Ishikawa (cell line): ENCODE measurements at regions not wholly inside any gene's neighbourhood (a gene's known extent, or its start where the extent isn't known, plus 50 kb on each side); places are given as distances from the start of the nearest gene placed in this dataset.

Experiments
- CEBPB ChIP-seq: IDR thresholded peaks from 2 replicates; pipeline ENCODE4 v1.6.1; 2012
- FOXM1 ChIP-seq: IDR thresholded peaks from 2 replicates; pipeline ENCODE4 v1.6.1; 2012; ENCODE audit warnings: low read depth, borderline replicate concordance
- MAX ChIP-seq: IDR thresholded peaks from 2 replicates; pipeline ENCODE4 v1.6.1; 2012
- RAD21 ChIP-seq: IDR thresholded peaks from 2 replicates; pipeline ENCODE4 v1.6.1; 2012; ENCODE audit warnings: low read depth
- TAF1 ChIP-seq: IDR thresholded peaks from 2 replicates; pipeline ENCODE4 v1.6.1; 2012; ENCODE audit warnings: low read depth, mild to moderate bottlenecking
- TCF12 ChIP-seq: IDR thresholded peaks from 2 replicates; pipeline ENCODE4 v1.6.1; 2012; ENCODE audit warnings: low read depth
- YY1 ChIP-seq: IDR thresholded peaks from 2 replicates; pipeline ENCODE4 v1.6.1; 2012; ENCODE audit warnings: low read depth
- ZBTB7A ChIP-seq: IDR thresholded peaks from 2 replicates; pipeline ENCODE4 v1.6.1; 2012; ENCODE audit warnings: low read depth
- TF ChIP-seq, protein P1 (sequence below): IDR thresholded peaks from 2 replicates; pipeline ENCODE4 v1.6.1; 2012; ENCODE audit warnings: low read depth, mild to moderate bottlenecking

DNA sequence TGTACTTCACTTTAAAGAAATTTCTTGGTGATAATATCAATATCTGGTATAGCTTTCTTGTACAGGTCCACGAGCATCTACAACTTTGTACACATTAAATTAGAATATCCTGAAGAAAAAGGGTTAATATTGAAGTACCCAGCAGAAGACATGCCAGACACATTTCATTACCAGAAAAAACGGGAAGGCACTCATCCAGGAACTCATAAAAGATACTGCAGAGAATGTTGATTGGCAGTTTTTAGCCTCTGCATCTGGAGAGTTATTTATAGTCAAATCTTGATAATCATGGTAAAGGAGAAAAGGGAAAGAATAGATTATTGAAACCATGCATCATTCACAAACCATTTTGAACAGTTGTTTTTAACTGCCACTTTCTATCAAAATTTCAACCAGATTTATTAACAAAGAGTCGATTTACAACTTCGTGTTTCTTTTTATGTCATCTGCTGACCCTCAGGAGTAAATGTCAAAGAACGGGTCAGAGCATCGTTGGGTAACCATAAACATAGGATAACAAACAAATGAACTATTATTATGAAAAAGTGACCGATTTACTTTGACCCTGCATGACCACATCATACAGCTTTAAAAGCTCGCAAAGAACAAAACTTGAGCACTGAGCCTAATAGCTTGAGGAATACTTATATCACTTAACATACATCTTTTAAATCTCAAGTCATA is 229.2 kb upstream of the SGK1 start:
- TF ChIP-seq RAD21 = no peak
- no peak for TF ChIP-seq TAF1
- TF ChIP-seq, protein P1, sequence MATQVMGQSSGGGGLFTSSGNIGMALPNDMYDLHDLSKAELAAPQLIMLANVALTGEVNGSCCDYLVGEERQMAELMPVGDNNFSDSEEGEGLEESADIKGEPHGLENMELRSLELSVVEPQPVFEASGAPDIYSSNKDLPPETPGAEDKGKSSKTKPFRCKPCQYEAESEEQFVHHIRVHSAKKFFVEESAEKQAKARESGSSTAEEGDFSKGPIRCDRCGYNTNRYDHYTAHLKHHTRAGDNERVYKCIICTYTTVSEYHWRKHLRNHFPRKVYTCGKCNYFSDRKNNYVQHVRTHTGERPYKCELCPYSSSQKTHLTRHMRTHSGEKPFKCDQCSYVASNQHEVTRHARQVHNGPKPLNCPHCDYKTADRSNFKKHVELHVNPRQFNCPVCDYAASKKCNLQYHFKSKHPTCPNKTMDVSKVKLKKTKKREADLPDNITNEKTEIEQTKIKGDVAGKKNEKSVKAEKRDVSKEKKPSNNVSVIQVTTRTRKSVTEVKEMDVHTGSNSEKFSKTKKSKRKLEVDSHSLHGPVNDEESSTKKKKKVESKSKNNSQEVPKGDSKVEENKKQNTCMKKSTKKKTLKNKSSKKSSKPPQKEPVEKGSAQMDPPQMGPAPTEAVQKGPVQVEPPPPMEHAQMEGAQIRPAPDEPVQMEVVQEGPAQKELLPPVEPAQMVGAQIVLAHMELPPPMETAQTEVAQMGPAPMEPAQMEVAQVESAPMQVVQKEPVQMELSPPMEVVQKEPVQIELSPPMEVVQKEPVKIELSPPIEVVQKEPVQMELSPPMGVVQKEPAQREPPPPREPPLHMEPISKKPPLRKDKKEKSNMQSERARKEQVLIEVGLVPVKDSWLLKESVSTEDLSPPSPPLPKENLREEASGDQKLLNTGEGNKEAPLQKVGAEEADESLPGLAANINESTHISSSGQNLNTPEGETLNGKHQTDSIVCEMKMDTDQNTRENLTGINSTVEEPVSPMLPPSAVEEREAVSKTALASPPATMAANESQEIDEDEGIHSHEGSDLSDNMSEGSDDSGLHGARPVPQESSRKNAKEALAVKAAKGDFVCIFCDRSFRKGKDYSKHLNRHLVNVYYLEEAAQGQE = no peak
- no peak for TF ChIP-seq YY1
- TF ChIP-seq MAX = no peak
- no peak for TF ChIP-seq TCF12
- TF ChIP-seq ZBTB7A = no peak
- TF ChIP-seq FOXM1 = no peak
- TF ChIP-seq CEBPB = no peak
